ENCODE measurements at regions not wholly inside any gene's neighbourhood (a gene's known extent, or its start where the extent isn't known, plus 50 kb on each side); places are given as distances from the start of the nearest gene placed in this dataset.

GRCh38 chr7:47654672-47655298 lies 72.9 kb upstream of the TNS3 start:
- TF ChIP-seq CTCF (IDR thresholded peaks at IDR 0.05; ENCODE audit: borderline replicate concordance, control extremely low read depth, extremely low read depth, insufficient read depth, missing control alignments): no peak
- no peak for DNase-seq (ENCODE audit: low spot score)
- in situ Hi-C loops (cut with MboI; ENCODE audit: low sequenced_read_pairs, unreplicated experiment): no loop called here

GRCh38 chr7:47653550-47654411 lies 71.9 kb upstream of the TNS3 start:
- no peak for TF ChIP-seq CTCF (IDR thresholded peaks at IDR 0.05; ENCODE audit: borderline replicate concordance, control extremely low read depth, extremely low read depth, insufficient read depth, missing control alignments)
- DNase-seq (ENCODE audit: low spot score): no peak
- in situ Hi-C loops (cut with MboI; ENCODE audit: low sequenced_read_pairs, unreplicated experiment): no loop called here

- no peak for DNase-seq (ENCODE audit: low spot score)
- in situ Hi-C loops (cut with MboI; ENCODE audit: low sequenced_read_pairs, unreplicated experiment): no loop called here
- no peak for TF ChIP-seq CTCF (IDR thresholded peaks at IDR 0.05; ENCODE audit: borderline replicate concordance, control extremely low read depth, extremely low read depth, insufficient read depth, missing control alignments)
Observed at GRCh38 chr7:47652591-47652990, 70.7 kb upstream of the TNS3 start.

GRCh38 chr7:47651355-47652317 lies 69.7 kb upstream of the TNS3 start:
- in situ Hi-C loops (cut with MboI; ENCODE audit: low sequenced_read_pairs, unreplicated experiment): no loop called here
- DNase-seq (ENCODE audit: low spot score): no peak
- TF ChIP-seq CTCF (IDR thresholded peaks at IDR 0.05; ENCODE audit: borderline replicate concordance, control extremely low read depth, extremely low read depth, insufficient read depth, missing control alignments): no peak

- no peak for TF ChIP-seq CTCF (IDR thresholded peaks at IDR 0.05; ENCODE audit: borderline replicate concordance, control extremely low read depth, extremely low read depth, insufficient read depth, missing control alignments)
- no peak for DNase-seq (ENCODE audit: low spot score)
- in situ Hi-C loops (cut with MboI; ENCODE audit: low sequenced_read_pairs, unreplicated experiment): no loop called here
Observed at GRCh38 chr7:47649919-47650318, 68.0 kb upstream of the TNS3 start.

- in situ Hi-C loops (cut with MboI; ENCODE audit: low sequenced_read_pairs, unreplicated experiment): no loop called here
- DNase-seq (ENCODE audit: low spot score): no peak
- TF ChIP-seq CTCF (IDR thresholded peaks at IDR 0.05; ENCODE audit: borderline replicate concordance, control extremely low read depth, extremely low read depth, insufficient read depth, missing control alignments): no peak
Observed at GRCh38 chr7:47648275-47648925, 66.5 kb upstream of the TNS3 start.

All from GM13976 (cell line).